Endothelial cell of umbilical vein (primary cell): ENCODE measurements at regions not wholly inside any gene's neighbourhood (a gene's known extent, or its start where the extent isn't known, plus 50 kb on each side); places are given as distances from the start of the nearest gene placed in this dataset.
A peak's percentile ranks its signal among the peaks of the same experiment; 100 is the strongest.

ENCODE experiments used
- BruUV-seq: library from RNA; stranded (reverse); fragments of 400-500 nt; replicated peaks from 2 replicates; lab custom pipeline; 2021; lab: Mats Ljungman, UMichigan
- CTCF ChIA-PET: fragments of 300-600, 350-600 bp; sonication (Branson Sonifier 250); formaldehyde crosslinking; loops from one replicate; lab custom pipeline; 2021; ENCODE audit warnings: antibody characterized with exemption, inconsistent platforms; lab: Charles Lee
- POLR2A ChIA-PET: fragments of 300-600, 350-600 bp; sonication (Branson Sonifier 250); formaldehyde crosslinking; loops from one replicate; lab custom pipeline; 2021; ENCODE audit warnings: antibody characterized with exemption, inconsistent platforms; lab: Charles Lee
- DNase-seq: peaks from one replicate; pipeline ENCODE4 v3.0.0-alpha.2; 2011; ENCODE audit warnings: low read depth, low spot score
- FAIRE-seq: peaks from 2 replicates; lab custom pipeline; 2011; peaks lifted over from hg19 to GRCh38; lab: Jason Lieb, UNC
- H2AFZ ChIP-seq: 2 replicates; pipeline ENCODE4 v1.6.0; 2012; ENCODE audit warnings: low read depth, low read length, control low read depth, inconsistent platforms
- H3K27ac ChIP-seq: 2 replicates; pipeline ENCODE4 v1.5.1; 2011; ENCODE audit warnings: low read depth, mild to moderate bottlenecking, control low read depth, low read length, moderate library complexity; ENCODE audit not compliant: insufficient read depth
- H3K27me3 ChIP-seq, 2 experiments: 2 replicates each; pipeline versions ENCODE4 v1.6.0 to v1.6.1; 2011; ENCODE audit warnings: low read length in 2 of 2, mixed read lengths in 1 of 2; ENCODE audit not compliant: control insufficient read depth in 2 of 2, insufficient read depth in 2 of 2
- H3K36me3 ChIP-seq, 2 experiments: 2 replicates in 1 of 2; 3 replicates in 1 of 2; pipeline ENCODE4 v1.5.1; 2011; ENCODE audit warnings: low read length in 2 of 2, mild to moderate bottlenecking in 1 of 2, moderate library complexity in 1 of 2; ENCODE audit not compliant: control insufficient read depth in 2 of 2, insufficient read depth in 2 of 2; ENCODE audit errors: extremely low read depth in 1 of 2
- H3K4me1 ChIP-seq: 3 replicates; pipeline ENCODE4 v1.5.1; 2011; ENCODE audit warnings: mild to moderate bottlenecking, low read length; ENCODE audit not compliant: control insufficient read depth, insufficient read depth; ENCODE audit errors: extremely low read depth
- H3K4me2 ChIP-seq: 2 replicates; pipeline ENCODE4 v1.6.1; 2011; ENCODE audit warnings: low read length, control low read depth, mixed read lengths; ENCODE audit not compliant: insufficient read depth
- H3K4me3 ChIP-seq, 3 experiments: fragments of 200-600 bp in 1 of 3; sonication (generic), shearing (Covaris generic) in 1 of 3; replicated peaks in 1 of 3; 2 replicates each; pipeline ENCODE4 v1.5.1; 2011 to 2016; ENCODE audit warnings: control low read depth in 3 of 3, low read length in 3 of 3, mild to moderate bottlenecking in 2 of 3, inconsistent platforms in 1 of 3, low read depth in 1 of 3, moderate library complexity in 1 of 3; ENCODE audit not compliant: insufficient read depth in 1 of 3
- H3K79me2 ChIP-seq: 2 replicates; pipeline ENCODE4 v1.6.0; 2012; ENCODE audit warnings: low read length, inconsistent platforms; ENCODE audit not compliant: control insufficient read depth, insufficient read depth
- H3K9ac ChIP-seq: replicated peaks from 2 replicates; pipeline ENCODE3; 2011; ENCODE audit warnings: low read length, control low read depth; ENCODE audit not compliant: insufficient read depth; ENCODE audit errors: extremely low read depth
- H3K9me1 ChIP-seq: replicated peaks from 3 replicates; pipeline ENCODE4 v1.6.0; 2011; ENCODE audit warnings: mild to moderate bottlenecking, low read length; ENCODE audit not compliant: control insufficient read depth, insufficient read depth; ENCODE audit errors: extremely low read depth
- H3K9me3 ChIP-seq: replicated peaks from 2 replicates; pipeline ENCODE4 v1.5.1; 2012; ENCODE audit warnings: low read length, inconsistent platforms; ENCODE audit not compliant: control insufficient read depth, insufficient read depth
- H4K20me1 ChIP-seq: replicated peaks from 2 replicates; pipeline ENCODE3; 2011; ENCODE audit warnings: mild to moderate bottlenecking, low read length; ENCODE audit not compliant: control insufficient read depth, insufficient read depth; ENCODE audit errors: extremely low read depth
- EZH2 ChIP-seq: IDR thresholded peaks from 2 replicates; pipeline ENCODE4 v1.6.1; 2012; ENCODE audit warnings: borderline replicate concordance, low read depth, mild to moderate bottlenecking, moderate library complexity, low read length, inconsistent platforms; ENCODE audit not compliant: severe bottlenecking
- FOS ChIP-seq: IDR thresholded peaks from 2 replicates; pipeline ENCODE4 v1.6.1; 2011; ENCODE audit warnings: mild to moderate bottlenecking, low read length, moderate library complexity, borderline replicate concordance; ENCODE audit not compliant: insufficient read depth
- GATA2 ChIP-seq: IDR thresholded peaks from 2 replicates; pipeline ENCODE4 v1.7.0; 2011; ENCODE audit warnings: low read depth, mild to moderate bottlenecking, moderate library complexity, mixed read lengths, low read length; ENCODE audit not compliant: insufficient read length, insufficient read depth
- JUN ChIP-seq: IDR thresholded peaks from 2 replicates; pipeline ENCODE4 v1.6.1; 2011; ENCODE audit warnings: borderline replicate concordance, low read depth; ENCODE audit not compliant: insufficient read length, insufficient read depth
- MAX ChIP-seq: IDR thresholded peaks from 2 replicates; pipeline ENCODE4 v1.6.1; 2011; ENCODE audit not compliant: insufficient read depth, insufficient read length
- MYC ChIP-seq: IDR thresholded peaks from one replicate; pipeline ENCODE4 v1.6.1; 2011; ENCODE audit warnings: mild to moderate bottlenecking, low read depth, low read length
- POLR2A ChIP-seq: IDR thresholded peaks from 2 replicates; pipeline ENCODE4 v1.6.1; 2012; ENCODE audit warnings: low read depth, mild to moderate bottlenecking, control low read depth, low read length
- POLR2AphosphoS5 ChIP-seq: IDR thresholded peaks from 2 replicates; pipeline ENCODE4 v1.6.1; 2012; ENCODE audit warnings: low read depth, mild to moderate bottlenecking, control low read depth, low read length, moderate library complexity; ENCODE audit not compliant: insufficient read depth
- dilution Hi-C: fragments of 300-500 bp; cut with MboI; formaldehyde crosslinking; loops from one replicate; pipeline ENCODE4 v1.15.0; 2019; ENCODE audit warnings: low sequenced_read_pairs; ENCODE audit not compliant: extremely low pct_ligation_motif_present
- intact Hi-C: fragments of 100-400 bp; cut with micrococcal nuclease; formaldehyde crosslinking; loops from one replicate; pipeline ENCODE4 v1.10.0; 2022
- TF ChIP-seq, protein P1 (sequence below), 2 donors: IDR thresholded peaks; 1 replicate in 1 of 2; 2 replicates in 1 of 2; pipeline ENCODE4 v1.5.1; 2011; ENCODE audit warnings: low read length in 2 of 2, mild to moderate bottlenecking in 2 of 2, moderate library complexity in 2 of 2, control low read depth in 1 of 2, inconsistent platforms in 1 of 2, low read depth in 1 of 2; ENCODE audit not compliant: insufficient read depth in 1 of 2; ENCODE audit errors: extremely low read depth in 1 of 2

DNA sequence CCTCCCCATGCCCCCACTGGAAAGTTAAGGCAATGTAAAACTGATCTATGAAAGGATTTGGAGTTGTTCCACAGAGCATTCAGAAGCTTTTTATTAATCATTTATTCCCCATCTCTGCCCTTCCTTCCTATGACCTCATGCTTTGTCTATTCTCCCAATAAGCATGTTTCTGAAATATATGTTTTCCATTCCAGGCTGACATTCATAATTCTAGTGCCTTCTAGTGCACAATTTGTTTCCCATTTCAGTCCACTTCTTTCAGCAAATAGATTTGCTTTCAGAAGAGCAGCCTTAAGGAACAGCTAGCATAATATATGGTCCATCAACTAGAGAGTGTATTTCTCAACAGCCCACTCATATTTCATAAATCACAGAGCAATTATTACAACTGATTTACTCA lies 77.1 kb upstream of the ATXN3L start:
- CTCF ChIA-PET: interaction anchor here (0.8 to 1.1 kb wide), 2 partner anchors 173 to 450 kb away, joined by 3 to 6 read pairs (median 4); no protein-coding TSS in a partner anchor
- peak overlapping the region; percentile 93 for H3K27ac ChIP-seq
- peak; percentile 48 for FAIRE-seq

More for the DNA sequence above, 77.1 kb upstream of the ATXN3L start:
- dilution Hi-C loops: no loop called here
- Histone ChIP-seq H3K4me3 (no peak overlapping the region), H3K79me2 (no peaks in the 10 kb centered on the region), H3K4me1 (peaks cover 31% of the 10 kb centered on the region), H3K27me3 (no peaks in the 10 kb centered on the region), H3K9me3 (no peaks in the 10 kb centered on the region), H3K4me2 (peak overlapping the region; percentile 2), H3K9me1 (no peaks in the 10 kb centered on the region), H3K9ac (peak overlapping the region; percentile 69), H4K20me1 (no peaks in the 10 kb centered on the region), H2AFZ (no peak overlapping the region), H3K36me3 (no peaks in the 10 kb centered on the region)
- DNase-seq: peak; percentile 73
- no TSS peak for BruUV-seq
- POLR2A ChIA-PET: interaction anchor here (1.9 kb wide), 1 partner anchor 419 kb away, joined by 6 read pairs; no protein-coding TSS in a partner anchor
- intact Hi-C loops: loop anchor here (5.0 kb wide), 1 partner anchor 235 kb away; no protein-coding TSS in a partner anchor
- TF ChIP-seq FOS: peak; percentile 61
- no peak for TF ChIP-seq MAX
- TF ChIP-seq GATA2: peak; percentile 70
- peak; percentile 24 for TF ChIP-seq POLR2AphosphoS5
- no peak for TF ChIP-seq EZH2
- TF ChIP-seq MYC: no peak
- TF ChIP-seq, protein P1, sequence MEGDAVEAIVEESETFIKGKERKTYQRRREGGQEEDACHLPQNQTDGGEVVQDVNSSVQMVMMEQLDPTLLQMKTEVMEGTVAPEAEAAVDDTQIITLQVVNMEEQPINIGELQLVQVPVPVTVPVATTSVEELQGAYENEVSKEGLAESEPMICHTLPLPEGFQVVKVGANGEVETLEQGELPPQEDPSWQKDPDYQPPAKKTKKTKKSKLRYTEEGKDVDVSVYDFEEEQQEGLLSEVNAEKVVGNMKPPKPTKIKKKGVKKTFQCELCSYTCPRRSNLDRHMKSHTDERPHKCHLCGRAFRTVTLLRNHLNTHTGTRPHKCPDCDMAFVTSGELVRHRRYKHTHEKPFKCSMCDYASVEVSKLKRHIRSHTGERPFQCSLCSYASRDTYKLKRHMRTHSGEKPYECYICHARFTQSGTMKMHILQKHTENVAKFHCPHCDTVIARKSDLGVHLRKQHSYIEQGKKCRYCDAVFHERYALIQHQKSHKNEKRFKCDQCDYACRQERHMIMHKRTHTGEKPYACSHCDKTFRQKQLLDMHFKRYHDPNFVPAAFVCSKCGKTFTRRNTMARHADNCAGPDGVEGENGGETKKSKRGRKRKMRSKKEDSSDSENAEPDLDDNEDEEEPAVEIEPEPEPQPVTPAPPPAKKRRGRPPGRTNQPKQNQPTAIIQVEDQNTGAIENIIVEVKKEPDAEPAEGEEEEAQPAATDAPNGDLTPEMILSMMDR (IDR thresholded peaks at IDR 0.05; ENCODE audit: extremely low read depth in 1 of 2, insufficient read depth in 1 of 2, low read depth in 1 of 2, low read length in 2 of 2): no peak
- peak; percentile 77 for TF ChIP-seq JUN
- TF ChIP-seq POLR2A: peak; percentile 31
